Colon (tissue), 2 donors: ENCODE measurements at regions not wholly inside any gene's neighbourhood (a gene's known extent, or its start where the extent isn't known, plus 50 kb on each side); places are given as distances from the start of the nearest gene placed in this dataset.
"Not testable (repeated sequence)": the region's sequence is repeated elsewhere in the genome, so short reads cannot be mapped to it uniquely, and the experiment has no call there.

Experiments
- FAIRE-seq: peaks from 2 replicates; lab custom pipeline; 2012; peaks lifted over from hg19 to GRCh38; lab: Jason Lieb, UNC
- donor health status: control.
- donor health status: control.

- no peak for FAIRE-seq
Observed at GRCh38 chr11:22069844-22070243, 123.0 kb upstream of the ANO5 start.

GRCh38 chr11:22076271-22076930, 116.5 kb upstream of the ANO5 start:
- FAIRE-seq = no peak

GRCh38 chr11:22078063-22078462, 114.8 kb upstream of the ANO5 start:
- FAIRE-seq = no peak

- no peak for FAIRE-seq
Observed at GRCh38 chr11:22079133-22079872, 113.6 kb upstream of the ANO5 start.

GRCh38 chr11:22082178-22082577, 110.7 kb upstream of the ANO5 start:
- no peak for FAIRE-seq

GRCh38 chr11:22082788-22083187, 110.1 kb upstream of the ANO5 start:
- no peak for FAIRE-seq

- no peak for FAIRE-seq
Observed at GRCh38 chr11:22084056-22084455, 108.8 kb upstream of the ANO5 start.

- FAIRE-seq = no peak
Observed at GRCh38 chr11:22084564-22084963, 108.3 kb upstream of the ANO5 start.

- FAIRE-seq = no peak
Observed at GRCh38 chr11:22089609-22090008, 103.3 kb upstream of the ANO5 start.

- no peak for FAIRE-seq
Observed at GRCh38 chr11:22106566-22106965, 86.3 kb upstream of the ANO5 start.

GRCh38 chr11:22115470-22116029, 77.3 kb upstream of the ANO5 start:
- FAIRE-seq = no peak

DNA sequence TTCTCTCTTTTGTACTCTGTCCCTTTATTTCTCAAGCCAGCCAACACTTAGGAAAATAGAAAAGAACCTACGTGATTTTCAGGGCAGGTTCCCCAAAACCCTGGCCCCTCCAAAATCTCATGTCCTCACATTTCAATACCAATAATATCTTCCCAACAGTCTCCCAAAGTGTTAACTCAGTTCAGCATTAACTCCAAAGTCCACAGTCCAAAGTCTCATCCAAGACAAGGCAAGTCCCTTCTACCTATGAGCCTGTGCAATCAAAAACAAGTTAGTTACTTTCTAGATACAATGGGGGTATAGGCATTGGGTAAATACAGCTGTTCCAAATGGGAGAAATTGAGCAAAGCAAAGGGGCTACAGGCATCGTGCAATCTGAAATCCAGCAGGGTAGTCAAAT, 64.9 kb upstream of the ANO5 start:
- not testable (repeated sequence) for FAIRE-seq

DNA sequence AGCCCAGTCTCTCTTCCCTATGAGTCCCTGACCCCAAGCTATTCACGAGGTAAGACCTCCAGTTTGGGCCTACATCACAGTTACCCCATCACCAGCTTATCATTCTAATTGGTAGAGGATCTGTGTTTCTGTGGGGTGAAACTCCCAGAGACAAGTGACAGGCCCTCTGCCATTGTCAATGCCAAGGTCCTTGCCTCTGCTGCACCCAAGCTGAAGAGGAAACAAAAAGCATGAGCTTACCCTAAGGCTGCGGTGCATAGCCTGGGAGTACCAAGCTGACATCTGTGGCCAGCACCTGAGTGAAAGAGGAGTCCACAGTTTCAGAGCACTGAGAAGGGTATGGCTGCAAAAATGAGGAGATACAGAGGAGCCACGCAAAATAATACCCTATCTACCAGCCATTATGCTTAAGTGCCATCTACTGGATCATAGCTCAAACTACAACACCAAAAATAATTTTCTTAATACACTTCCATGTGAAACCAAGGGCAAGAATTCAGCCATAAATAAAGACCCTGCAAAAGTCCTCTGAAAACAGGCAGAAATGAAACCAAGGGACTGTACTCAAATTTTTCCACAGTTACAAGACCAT, 62.3 kb upstream of the ANO5 start:
- no peak for FAIRE-seq

- FAIRE-seq = no peak
Observed at GRCh38 chr11:22133776-22134175, 59.1 kb upstream of the ANO5 start.

GRCh38 chr11:22138264-22138663, 54.6 kb upstream of the ANO5 start:
- FAIRE-seq = no peak
